ENCODE measurements at regions not wholly inside any gene's neighbourhood (a gene's known extent, or its start where the extent isn't known, plus 50 kb on each side); places are given as distances from the start of the nearest gene placed in this dataset.

DNA sequence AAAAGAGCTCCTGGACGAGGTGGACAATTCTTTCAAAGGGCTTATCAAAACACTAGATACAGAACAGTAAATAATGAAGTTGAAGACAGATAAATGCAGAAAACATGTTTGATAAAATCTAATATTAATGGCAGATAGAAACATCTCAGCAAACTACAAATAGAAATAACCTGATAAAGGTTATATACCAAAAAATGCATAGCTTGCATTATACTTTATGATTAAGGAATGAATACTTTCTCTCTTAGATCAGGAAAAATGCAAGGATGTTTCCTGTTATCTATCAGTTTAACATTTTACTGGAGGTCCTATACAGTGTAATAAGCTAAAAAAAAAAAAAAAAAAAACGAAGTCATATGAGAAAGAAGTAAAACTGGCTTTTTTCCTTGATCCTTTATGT, 304.5 kb upstream of the CXorf51A start:
- DNase-seq (ENCODE audit: low spot score): no peak

DNA sequence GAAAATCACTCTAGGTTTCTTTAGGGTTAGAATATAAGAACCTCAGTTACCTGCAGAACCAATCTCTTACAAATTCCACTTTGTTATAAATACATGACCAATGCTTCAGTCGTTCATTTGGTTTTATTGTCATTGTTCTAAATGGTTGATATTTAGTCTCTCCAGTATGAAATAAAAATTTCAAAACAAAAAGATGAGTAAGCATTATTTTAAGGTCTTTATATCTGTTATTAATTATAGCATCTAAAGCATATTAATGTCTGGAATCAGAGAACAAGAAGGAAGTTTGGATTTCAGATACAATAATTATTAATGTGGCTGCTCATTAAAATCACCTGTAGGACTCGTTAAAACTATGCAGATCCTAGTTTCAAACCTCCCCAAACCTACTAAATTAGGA, 265.4 kb upstream of the CXorf51A start:
- DNase-seq (ENCODE audit: low spot score): no peak

DNA sequence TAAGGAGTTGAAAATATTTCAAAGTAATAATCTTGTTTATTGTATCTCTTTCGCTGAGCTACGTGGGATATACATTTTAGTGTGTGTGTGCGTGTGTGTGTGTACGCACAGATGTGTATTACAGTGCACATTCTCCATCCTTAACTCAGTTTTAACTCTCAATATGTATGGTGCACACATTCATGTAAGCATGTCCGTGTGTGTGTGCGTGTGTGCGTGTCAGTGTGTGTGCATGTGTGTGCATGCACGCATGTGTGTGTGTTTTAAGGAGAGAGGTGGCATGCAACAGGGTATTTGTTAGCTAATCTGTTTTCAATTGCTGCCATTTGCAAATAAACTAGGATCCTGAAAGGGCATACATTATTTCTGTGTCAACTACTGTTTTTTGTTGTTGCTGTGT, 264.9 kb upstream of the CXorf51A start:
- DNase-seq (ENCODE audit: low spot score): no peak

DNA sequence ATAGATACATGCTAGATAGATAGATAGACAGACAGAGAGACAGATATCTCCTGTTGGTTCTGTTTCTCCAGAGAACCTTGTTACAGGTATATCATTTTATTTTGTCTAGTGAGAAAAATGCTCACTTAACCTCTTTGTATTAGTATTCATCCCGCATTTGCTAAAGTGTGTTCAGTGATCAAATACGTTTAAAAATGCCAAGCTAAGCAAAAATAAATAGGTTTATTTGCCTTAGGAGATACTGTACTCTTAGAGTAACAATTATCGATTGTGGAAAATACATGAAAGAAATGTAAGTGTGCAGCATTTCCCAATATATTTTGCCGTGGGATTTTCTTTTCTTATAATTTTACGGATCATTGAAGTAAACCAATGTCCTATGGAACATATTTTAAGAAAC, 262.9 kb upstream of the CXorf51A start:
- no peak for DNase-seq (ENCODE audit: low spot score)

DNA sequence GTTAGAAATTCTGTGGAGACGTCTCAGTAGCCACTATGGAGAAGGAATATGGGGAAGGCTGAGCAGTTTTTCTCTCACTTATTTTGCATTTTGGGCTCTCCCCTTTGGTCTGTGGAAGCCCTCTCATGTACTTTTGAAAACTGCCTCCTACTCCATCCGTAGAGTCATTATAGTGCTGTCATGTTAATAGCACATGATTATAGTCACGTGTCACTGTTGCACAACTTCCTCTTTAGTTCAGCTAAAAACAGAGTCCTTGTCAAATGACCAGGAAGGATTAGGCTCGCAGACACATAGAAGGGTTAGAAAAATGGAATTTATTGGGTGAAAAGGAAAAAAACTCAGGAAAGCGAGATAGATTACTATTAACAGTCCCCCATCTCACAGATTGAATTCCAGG, 258.2 kb upstream of the CXorf51A start:
- no peak for DNase-seq (ENCODE audit: low spot score)

DNA sequence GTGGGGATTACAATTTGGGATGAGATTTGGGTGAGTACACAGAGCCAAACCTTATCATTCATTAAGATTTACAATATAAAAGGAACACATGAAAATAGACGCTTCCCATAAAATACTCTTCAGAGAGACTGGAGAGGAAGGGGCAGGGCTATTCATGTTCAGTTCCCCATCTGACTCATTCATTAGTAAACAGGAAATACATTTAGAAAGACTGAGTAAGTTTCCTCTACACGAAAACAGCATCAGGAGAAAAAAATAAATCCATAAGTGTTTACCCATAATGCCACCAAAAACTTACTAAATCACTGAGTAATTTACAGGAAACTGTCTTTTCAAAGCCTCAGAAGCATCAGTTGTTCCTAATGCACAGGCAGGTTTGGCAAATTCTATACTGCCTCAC, 255.4 kb upstream of the CXorf51A start:
- peak; percentile 32 for DNase-seq (ENCODE audit: low spot score)
